PC-9 (cell line): ENCODE measurements at regions not wholly inside any gene's neighbourhood (a gene's known extent, or its start where the extent isn't known, plus 50 kb on each side); places are given as distances from the start of the nearest gene placed in this dataset.

Experiments
- EZH2 ChIP-seq: fragments of 200-600 bp; sonication (generic); IDR thresholded peaks from 2 replicates; pipeline ENCODE4 v1.8.0; 2017; ENCODE audit warnings: antibody characterized with exemption, low read depth
- TF ChIP-seq, protein P1 (sequence below): fragments of 200-600 bp; sonication (generic); conservative IDR thresholded peaks from 2 replicates; pipeline ENCODE4 v1.6.1; 2017; ENCODE audit warnings: mixed run types, antibody characterized with exemption, mild to moderate bottlenecking, moderate library complexity

DNA sequence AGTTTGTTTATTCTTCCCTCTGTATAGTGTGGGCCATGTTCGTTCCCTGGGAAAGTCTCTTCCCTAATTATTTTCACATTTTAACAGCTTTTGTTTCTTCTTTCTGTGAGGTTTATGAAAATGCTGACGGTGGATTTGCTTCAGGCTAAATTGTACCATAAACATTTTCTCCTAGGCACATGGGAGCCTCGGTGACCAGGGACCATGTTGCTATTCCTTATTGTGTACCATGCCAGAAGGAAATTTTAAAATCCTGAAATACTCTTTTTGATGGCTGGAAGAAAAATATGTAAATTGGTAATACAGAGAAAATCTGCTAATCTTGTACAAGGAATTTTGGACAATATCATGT, 230.1 kb upstream of the JUN start:
- TF ChIP-seq EZH2, result no peak
- TF ChIP-seq, protein P1, sequence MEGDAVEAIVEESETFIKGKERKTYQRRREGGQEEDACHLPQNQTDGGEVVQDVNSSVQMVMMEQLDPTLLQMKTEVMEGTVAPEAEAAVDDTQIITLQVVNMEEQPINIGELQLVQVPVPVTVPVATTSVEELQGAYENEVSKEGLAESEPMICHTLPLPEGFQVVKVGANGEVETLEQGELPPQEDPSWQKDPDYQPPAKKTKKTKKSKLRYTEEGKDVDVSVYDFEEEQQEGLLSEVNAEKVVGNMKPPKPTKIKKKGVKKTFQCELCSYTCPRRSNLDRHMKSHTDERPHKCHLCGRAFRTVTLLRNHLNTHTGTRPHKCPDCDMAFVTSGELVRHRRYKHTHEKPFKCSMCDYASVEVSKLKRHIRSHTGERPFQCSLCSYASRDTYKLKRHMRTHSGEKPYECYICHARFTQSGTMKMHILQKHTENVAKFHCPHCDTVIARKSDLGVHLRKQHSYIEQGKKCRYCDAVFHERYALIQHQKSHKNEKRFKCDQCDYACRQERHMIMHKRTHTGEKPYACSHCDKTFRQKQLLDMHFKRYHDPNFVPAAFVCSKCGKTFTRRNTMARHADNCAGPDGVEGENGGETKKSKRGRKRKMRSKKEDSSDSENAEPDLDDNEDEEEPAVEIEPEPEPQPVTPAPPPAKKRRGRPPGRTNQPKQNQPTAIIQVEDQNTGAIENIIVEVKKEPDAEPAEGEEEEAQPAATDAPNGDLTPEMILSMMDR, result no peak
